ENCODE measurements at regions not wholly inside any gene's neighbourhood (a gene's known extent, or its start where the extent isn't known, plus 50 kb on each side); places are given as distances from the start of the nearest gene placed in this dataset.
"Not testable (repeated sequence)": the region's sequence is repeated elsewhere in the genome, so short reads cannot be mapped to it uniquely, and the experiment has no call there.

GRCh38 chr16:16742573-16742972 is 363.6 kb downstream of the NPIPA7 start:
- H4K20me1 ChIP-seq (ENCODE audit: insufficient read depth, low read length); FAIRE-seq; H3K4me1 ChIP-seq (ENCODE audit: insufficient read depth, low read length); H3K27me3 ChIP-seq (ENCODE audit: insufficient read depth, low read length); H3K79me2 ChIP-seq (ENCODE audit: insufficient read depth, low read length); H3K9me3 Mint-ChIP-seq (ENCODE audit: unreplicated experiment); H3K4me2 ChIP-seq (ENCODE audit: low read length); H3K4me3 Mint-ChIP-seq (ENCODE audit: unreplicated experiment); H2AFZ ChIP-seq (ENCODE audit: low read depth, low read length); H3K9me3 ChIP-seq (ENCODE audit: insufficient read depth, low read depth, low read length); H3K27ac Mint-ChIP-seq (ENCODE audit: unreplicated experiment); H3K27ac ChIP-seq (ENCODE audit: low read depth, low read length); H3K36me3 ChIP-seq (ENCODE audit: insufficient read depth, low read length); H3K9ac ChIP-seq (ENCODE audit: low read length); H3K27me3 Mint-ChIP-seq (ENCODE audit: low read depth, unreplicated experiment); H3K4me1 Mint-ChIP-seq (ENCODE audit: low read depth, unreplicated experiment); DNase-seq (ENCODE audit: low read depth); H3K4me3 ChIP-seq (ENCODE audit: insufficient read depth, low read depth, low read length); H3K36me3 Mint-ChIP-seq (ENCODE audit: low read depth, unreplicated experiment): not testable (repeated sequence)

GRCh38 chr16:16754992-16755667 is 376.2 kb downstream of the NPIPA7 start:
- H3K4me3 Mint-ChIP-seq (ENCODE audit: unreplicated experiment); H3K27ac Mint-ChIP-seq (ENCODE audit: unreplicated experiment); H3K27me3 ChIP-seq (ENCODE audit: insufficient read depth, low read length); DNase-seq (ENCODE audit: low read depth); H3K4me1 ChIP-seq (ENCODE audit: insufficient read depth, low read length); H3K4me2 ChIP-seq (ENCODE audit: low read length); H3K9ac ChIP-seq (ENCODE audit: low read length); H3K9me3 Mint-ChIP-seq (ENCODE audit: unreplicated experiment); H3K4me3 ChIP-seq (ENCODE audit: insufficient read depth, low read depth, low read length); FAIRE-seq; H3K36me3 ChIP-seq (ENCODE audit: insufficient read depth, low read length); H3K9me3 ChIP-seq (ENCODE audit: insufficient read depth, low read depth, low read length); H4K20me1 ChIP-seq (ENCODE audit: insufficient read depth, low read length); H3K36me3 Mint-ChIP-seq (ENCODE audit: low read depth, unreplicated experiment); H3K4me1 Mint-ChIP-seq (ENCODE audit: low read depth, unreplicated experiment); H3K79me2 ChIP-seq (ENCODE audit: insufficient read depth, low read length); H3K27ac ChIP-seq (ENCODE audit: low read depth, low read length); H2AFZ ChIP-seq (ENCODE audit: low read depth, low read length); H3K27me3 Mint-ChIP-seq (ENCODE audit: low read depth, unreplicated experiment): not testable (repeated sequence)

- H3K4me1 Mint-ChIP-seq (ENCODE audit: low read depth, unreplicated experiment): no peaks in the 10 kb centered on the region
- no peak for TF ChIP-seq CTCF (IDR thresholded peaks at IDR 0.05; ENCODE audit: insufficient read depth, low read depth, low read length)
- TF ChIP-seq EZH2 (IDR thresholded peaks at IDR 0.05; ENCODE audit: insufficient read depth, low read length): no peak
- H4K20me1 ChIP-seq (ENCODE audit: insufficient read depth, low read length): no peaks in the 10 kb centered on the region
- no peak overlapping the region for H3K4me3 ChIP-seq (ENCODE audit: insufficient read depth, low read depth, low read length)
- H3K79me2 ChIP-seq (ENCODE audit: insufficient read depth, low read length): no peaks in the 10 kb centered on the region
- no peaks in the 10 kb centered on the region for H3K27me3 ChIP-seq (ENCODE audit: insufficient read depth, low read length)
- no peak overlapping the region for H3K9ac ChIP-seq (ENCODE audit: low read length)
- H3K27ac Mint-ChIP-seq (ENCODE audit: unreplicated experiment): no peak overlapping the region
- no peaks in the 10 kb centered on the region for H3K36me3 ChIP-seq (ENCODE audit: insufficient read depth, low read length)
- no peak overlapping the region for H2AFZ ChIP-seq (ENCODE audit: low read depth, low read length)
- no peak for DNase-seq (ENCODE audit: low read depth)
- no peaks in the 10 kb centered on the region for H3K9me3 Mint-ChIP-seq (ENCODE audit: unreplicated experiment)
- no peak overlapping the region for H3K27ac ChIP-seq (ENCODE audit: low read depth, low read length)
- H3K36me3 Mint-ChIP-seq (ENCODE audit: low read depth, unreplicated experiment): no peaks in the 10 kb centered on the region
- H3K27me3 Mint-ChIP-seq (ENCODE audit: low read depth, unreplicated experiment): peaks cover 4% of the 10 kb centered on the region
- no peak overlapping the region for H3K4me3 Mint-ChIP-seq (ENCODE audit: unreplicated experiment)
- peaks cover 3% of the 10 kb centered on the region for H3K9me3 ChIP-seq (ENCODE audit: insufficient read depth, low read depth, low read length)
- H3K4me2 ChIP-seq (ENCODE audit: low read length): no peak overlapping the region
- FAIRE-seq: no peak
- no peaks in the 10 kb centered on the region for H3K4me1 ChIP-seq (ENCODE audit: insufficient read depth, low read length)
These were observed 384.5 kb downstream of the NPIPA7 start for GRCh38 chr16:16763449-16763848.

- not testable (repeated sequence) for FAIRE-seq
These were observed 391.8 kb downstream of the NPIPA7 start for GRCh38 chr16:16770717-16771116.

More at GRCh38 chr16:16770717-16771116, 391.8 kb downstream of the NPIPA7 start:
- not testable (repeated sequence) for H3K27me3 Mint-ChIP-seq (ENCODE audit: low read depth, unreplicated experiment); H2AFZ ChIP-seq (ENCODE audit: low read depth, low read length); H3K4me1 ChIP-seq (ENCODE audit: insufficient read depth, low read length); H3K36me3 Mint-ChIP-seq (ENCODE audit: low read depth, unreplicated experiment); H3K4me3 ChIP-seq (ENCODE audit: insufficient read depth, low read depth, low read length); H3K27ac ChIP-seq (ENCODE audit: low read depth, low read length); H3K9ac ChIP-seq (ENCODE audit: low read length); H3K36me3 ChIP-seq (ENCODE audit: insufficient read depth, low read length); H3K79me2 ChIP-seq (ENCODE audit: insufficient read depth, low read length); H3K9me3 ChIP-seq (ENCODE audit: insufficient read depth, low read depth, low read length); H3K9me3 Mint-ChIP-seq (ENCODE audit: unreplicated experiment); H3K4me3 Mint-ChIP-seq (ENCODE audit: unreplicated experiment); DNase-seq (ENCODE audit: low read depth); H3K4me1 Mint-ChIP-seq (ENCODE audit: low read depth, unreplicated experiment); H3K27ac Mint-ChIP-seq (ENCODE audit: unreplicated experiment); H4K20me1 ChIP-seq (ENCODE audit: insufficient read depth, low read length); H3K27me3 ChIP-seq (ENCODE audit: insufficient read depth, low read length); H3K4me2 ChIP-seq (ENCODE audit: low read length)

Measured in astrocyte (in vitro differentiated cells and primary cell).